ENCODE measurements at regions not wholly inside any gene's neighbourhood (a gene's known extent, or its start where the extent isn't known, plus 50 kb on each side); places are given as distances from the start of the nearest gene placed in this dataset.

GRCh38 chr9:115765060-115765459 is 388.5 kb upstream of the PAPPA start:
- TF ChIP-seq CTCF (conservative IDR thresholded peaks at IDR 0.05) = no peak
- H3K4me3 ChIP-seq (ENCODE audit: low read length) = no peak overlapping the region
- no peaks in the 10 kb centered on the region for H3K9me3 Mint-ChIP-seq
- H3K27me3 Mint-ChIP-seq (ENCODE audit: insufficient read depth) = no peaks in the 10 kb centered on the region
- no peak for DNase-seq
- H3K9ac ChIP-seq (ENCODE audit: extremely low read depth, low read length, poor library complexity, severe bottlenecking) = no peak overlapping the region
- H3K9me3 ChIP-seq (ENCODE audit: control insufficient read depth, low read length) = peaks cover 8% of the 10 kb centered on the region
- H3K4me1 ChIP-seq (ENCODE audit: control insufficient read depth, insufficient read depth, low read length) = no peaks in the 10 kb centered on the region
- no peaks in the 10 kb centered on the region for H3K36me3 ChIP-seq (ENCODE audit: control insufficient read depth, insufficient read depth, low read length)
- no peak overlapping the region for H3K4me3 Mint-ChIP-seq
- no peaks in the 10 kb centered on the region for H3K27me3 ChIP-seq (ENCODE audit: control insufficient read depth, insufficient read depth, low read length, poor library complexity, severe bottlenecking)
- H3K27ac ChIP-seq (ENCODE audit: low read depth, low read length) = no peak overlapping the region
- no peaks in the 10 kb centered on the region for H3K36me3 Mint-ChIP-seq (ENCODE audit: low read depth)
- H3K4me1 Mint-ChIP-seq = peaks cover 7% of the 10 kb centered on the region
- 82 to 92% methylated on average over 2 of the region's 2 CpGs for WGBS, 2 experiments (ENCODE audit: insufficient coverage in 1 of 2, insufficient read length in 1 of 2)
- H3K27ac Mint-ChIP-seq = no peak overlapping the region

DNA sequence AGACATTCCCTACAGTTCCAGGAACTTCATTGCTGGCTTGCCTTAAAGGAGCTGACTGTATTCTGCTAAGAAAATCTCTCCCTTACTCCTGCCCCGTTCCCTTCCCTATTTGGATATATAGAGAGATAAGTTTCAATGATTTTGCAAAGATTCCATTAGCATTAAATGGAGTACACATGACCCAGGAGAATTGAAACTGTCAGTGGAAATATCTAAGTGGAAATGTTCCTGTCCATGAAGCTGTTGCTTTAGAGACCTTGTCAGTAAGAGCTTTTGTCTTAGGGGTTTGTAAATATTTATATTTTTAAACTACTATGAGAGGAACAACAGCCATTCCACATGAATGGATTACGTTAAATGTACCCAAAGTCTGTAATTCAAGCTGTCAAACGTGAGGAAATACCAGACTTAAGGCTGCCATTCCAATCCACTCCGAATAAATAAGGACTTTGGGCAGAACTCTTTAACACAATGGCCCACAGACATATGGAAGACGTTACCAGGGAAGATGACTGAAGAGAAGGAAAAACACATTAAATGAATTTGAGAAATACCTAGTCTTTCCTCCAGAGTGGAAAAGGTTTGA is 387.1 kb upstream of the PAPPA start:
- H3K4me3 ChIP-seq (ENCODE audit: low read length) = no peak overlapping the region
- no peak overlapping the region for H3K9ac ChIP-seq (ENCODE audit: extremely low read depth, low read length, poor library complexity, severe bottlenecking)
- no peak overlapping the region for H3K27ac ChIP-seq (ENCODE audit: low read depth, low read length)
- DNase-seq = no peak
- Mint-ChIP-seq H3K27me3 (ENCODE audit: insufficient read depth) (no peaks in the 10 kb centered on the region), H3K27ac (no peak overlapping the region), H3K4me3 (no peak overlapping the region), H3K4me1 (peaks cover 2% of the 10 kb centered on the region), H3K36me3 (ENCODE audit: low read depth) (no peaks in the 10 kb centered on the region), H3K9me3 (no peaks in the 10 kb centered on the region)
- H3K9me3 ChIP-seq (ENCODE audit: control insufficient read depth, low read length) = peaks cover 8% of the 10 kb centered on the region
- no peaks in the 10 kb centered on the region for H3K4me1 ChIP-seq (ENCODE audit: control insufficient read depth, insufficient read depth, low read length)
- no peaks in the 10 kb centered on the region for H3K27me3 ChIP-seq (ENCODE audit: control insufficient read depth, insufficient read depth, low read length, poor library complexity, severe bottlenecking)
- H3K36me3 ChIP-seq (ENCODE audit: control insufficient read depth, insufficient read depth, low read length) = no peaks in the 10 kb centered on the region
- 65 to 87% methylated on average over 2 to 5 of the region's 5 CpGs for WGBS, 2 experiments (ENCODE audit: insufficient coverage in 1 of 2, insufficient read length in 1 of 2)
- no peak for TF ChIP-seq CTCF (conservative IDR thresholded peaks at IDR 0.05)

DNA sequence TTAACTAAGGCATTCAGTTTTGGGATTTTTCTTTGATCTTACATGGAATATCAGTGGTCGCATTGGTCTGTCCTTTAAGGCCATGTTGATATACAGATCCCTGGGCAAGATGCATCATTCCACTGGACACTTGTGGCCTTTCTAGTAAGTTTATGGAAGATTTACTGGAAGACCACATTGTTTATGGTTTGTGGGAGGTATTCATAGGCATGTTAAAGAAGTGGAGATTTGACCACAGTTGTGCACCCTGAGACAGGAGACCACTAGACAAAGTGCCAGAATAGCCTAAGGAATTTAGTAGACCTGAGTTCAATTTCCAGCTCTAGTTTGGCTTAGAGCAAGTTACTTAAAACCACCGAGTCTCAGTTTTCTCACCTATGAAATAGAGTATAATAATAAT is 383.1 kb upstream of the PAPPA start:
- Histone ChIP-seq H3K9me3 (ENCODE audit: control insufficient read depth, low read length) (no peaks in the 10 kb centered on the region), H3K4me1 (ENCODE audit: control insufficient read depth, insufficient read depth, low read length) (no peaks in the 10 kb centered on the region), H3K27ac (ENCODE audit: low read depth, low read length) (no peak overlapping the region), H3K4me3 (ENCODE audit: low read length) (no peak overlapping the region), H3K36me3 (ENCODE audit: control insufficient read depth, insufficient read depth, low read length) (no peaks in the 10 kb centered on the region), H3K27me3 (ENCODE audit: control insufficient read depth, insufficient read depth, low read length, poor library complexity, severe bottlenecking) (no peaks in the 10 kb centered on the region), H3K9ac (ENCODE audit: extremely low read depth, low read length, poor library complexity, severe bottlenecking) (no peak overlapping the region)
- DNase-seq = no peak
- Mint-ChIP-seq H3K36me3 (ENCODE audit: low read depth) (no peaks in the 10 kb centered on the region), H3K4me3 (no peak overlapping the region), H3K27ac (no peak overlapping the region), H3K9me3 (no peaks in the 10 kb centered on the region), H3K4me1 (no peaks in the 10 kb centered on the region), H3K27me3 (ENCODE audit: insufficient read depth) (no peaks in the 10 kb centered on the region)
- WGBS, 2 experiments (ENCODE audit: insufficient coverage in 1 of 2, insufficient read length in 1 of 2) = 83 to 87% methylated on average over 1 to 2 of the region's 2 CpGs
- TF ChIP-seq CTCF (conservative IDR thresholded peaks at IDR 0.05) = no peak

Data from endodermal cell (in vitro differentiated cells).